GM18870 (cell line): ENCODE measurements at regions not wholly inside any gene's neighbourhood (a gene's known extent, or its start where the extent isn't known, plus 50 kb on each side); places are given as distances from the start of the nearest gene placed in this dataset.
A peak's percentile ranks its signal among the peaks of the same experiment; 100 is the strongest.

ENCODE experiments used
- ATAC-seq: cut with Tn5 transposase; IDR thresholded peaks from one replicate; pipeline ENCODE4 v1.9.1; 2021; ENCODE audit warnings: moderate library complexity; ENCODE audit not compliant: unreplicated experiment

- ATAC-seq, result no peak
Measured at GRCh38 chr7:117972606-117973005, 99.4 kb upstream of the CTTNBP2 start.

- ATAC-seq, result no peak
Measured at GRCh38 chr7:117973975-117974374, 100.7 kb upstream of the CTTNBP2 start.

- ATAC-seq, result no peak
Measured at GRCh38 chr7:117974891-117975290, 101.7 kb upstream of the CTTNBP2 start.

GRCh38 chr7:117975476-117975875, 102.2 kb upstream of the CTTNBP2 start:
- no peak for ATAC-seq

- ATAC-seq, result no peak
Measured at GRCh38 chr7:117979954-117980497, 106.8 kb upstream of the CTTNBP2 start.

- no peak for ATAC-seq
Measured at GRCh38 chr7:117982071-117983055, 109.1 kb upstream of the CTTNBP2 start.

GRCh38 chr7:117986645-117987269, 113.5 kb upstream of the CTTNBP2 start:
- no peak for ATAC-seq

- ATAC-seq, result no peak
Measured at GRCh38 chr7:117990834-117991233, 117.6 kb upstream of the CTTNBP2 start.

- ATAC-seq, result no peak
Measured at GRCh38 chr7:117992635-117993376, 119.6 kb upstream of the CTTNBP2 start.

GRCh38 chr7:117993377-117994003, 120.2 kb upstream of the CTTNBP2 start:
- peak; percentile 97 for ATAC-seq

GRCh38 chr7:117995850-117996650, 122.8 kb upstream of the CTTNBP2 start:
- no peak for ATAC-seq

GRCh38 chr7:117997862-117998825, 124.9 kb upstream of the CTTNBP2 start:
- no peak for ATAC-seq

GRCh38 chr7:118000480-118001202, 127.4 kb upstream of the CTTNBP2 start:
- no peak for ATAC-seq

- ATAC-seq, result no peak
Measured at GRCh38 chr7:118003476-118003875, 130.2 kb upstream of the CTTNBP2 start.

GRCh38 chr7:118005026-118005425, 131.8 kb upstream of the CTTNBP2 start:
- ATAC-seq, result no peak

GRCh38 chr7:118006979-118007378, 133.7 kb upstream of the CTTNBP2 start:
- no peak for ATAC-seq

- no peak for ATAC-seq
Measured at GRCh38 chr7:118009419-118009818, 136.2 kb upstream of the CTTNBP2 start.

- ATAC-seq, result no peak
Measured at GRCh38 chr7:118011652-118012051, 138.4 kb upstream of the CTTNBP2 start.
